GM21825 (cell line): ENCODE measurements at regions not wholly inside any gene's neighbourhood (a gene's known extent, or its start where the extent isn't known, plus 50 kb on each side); places are given as distances from the start of the nearest gene placed in this dataset.
"Not testable (repeated sequence)": the region's sequence is repeated elsewhere in the genome, so short reads cannot be mapped to it uniquely, and the experiment has no call there.

ENCODE experiments used
- ATAC-seq: cut with Tn5 transposase; IDR thresholded peaks from one replicate; pipeline ENCODE4 v1.9.1; 2021; ENCODE audit warnings: mild to moderate bottlenecking, moderate library complexity; ENCODE audit not compliant: unreplicated experiment

DNA sequence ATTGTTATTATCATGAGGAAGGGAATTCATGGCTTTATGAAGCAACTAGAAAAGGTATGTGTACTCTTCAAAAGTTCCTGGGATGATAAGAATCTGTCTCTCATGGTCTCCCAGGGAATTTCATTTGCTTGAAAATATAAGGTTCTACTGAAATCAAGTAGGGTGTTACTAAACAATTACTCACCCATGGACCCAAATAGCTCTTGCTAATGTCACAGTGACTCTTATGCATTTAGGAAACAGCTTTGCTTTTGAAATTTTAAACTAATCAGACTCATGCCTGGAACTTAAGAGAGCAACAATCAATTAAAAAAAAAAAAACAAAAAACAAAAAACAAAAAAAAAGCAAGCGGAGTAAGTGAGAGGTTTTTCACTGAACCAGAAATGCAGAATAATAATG is 1546.3 kb upstream of the TENM4 start:
- ATAC-seq, result no peak

DNA sequence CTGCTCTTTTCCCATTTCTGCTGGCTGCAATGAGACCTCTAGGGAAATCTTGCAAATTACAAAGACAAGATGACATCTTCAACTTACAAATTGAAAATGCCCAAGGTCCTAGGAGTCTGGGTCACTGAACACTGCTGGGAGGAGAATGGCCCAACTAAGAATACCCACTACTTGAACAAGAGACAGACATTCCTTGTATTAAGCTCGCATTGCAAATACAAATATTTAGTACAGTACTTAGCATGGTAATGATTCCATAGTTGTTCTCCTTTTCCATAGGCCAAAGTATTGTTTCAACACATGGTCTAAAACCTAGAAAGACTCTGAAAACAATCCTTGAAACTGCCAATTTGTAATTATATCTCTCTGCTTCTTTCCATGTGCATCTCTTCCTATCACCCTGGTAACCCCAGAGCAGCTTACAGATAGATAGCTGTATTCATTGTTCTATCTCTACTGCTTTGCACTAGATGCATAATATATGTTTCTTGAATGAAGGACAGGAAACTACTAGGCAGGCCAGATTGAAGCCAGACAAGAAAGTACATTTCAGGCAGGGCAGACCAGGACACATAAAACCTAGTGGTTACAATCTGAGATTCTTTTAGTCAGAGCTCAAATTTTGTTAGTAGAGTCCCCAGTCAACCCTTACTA is 1545.7 kb upstream of the TENM4 start:
- no peak for ATAC-seq

- ATAC-seq, result no peak
Observed at GRCh38 chr11:80980227-80980626, 1539.4 kb upstream of the TENM4 start.

DNA sequence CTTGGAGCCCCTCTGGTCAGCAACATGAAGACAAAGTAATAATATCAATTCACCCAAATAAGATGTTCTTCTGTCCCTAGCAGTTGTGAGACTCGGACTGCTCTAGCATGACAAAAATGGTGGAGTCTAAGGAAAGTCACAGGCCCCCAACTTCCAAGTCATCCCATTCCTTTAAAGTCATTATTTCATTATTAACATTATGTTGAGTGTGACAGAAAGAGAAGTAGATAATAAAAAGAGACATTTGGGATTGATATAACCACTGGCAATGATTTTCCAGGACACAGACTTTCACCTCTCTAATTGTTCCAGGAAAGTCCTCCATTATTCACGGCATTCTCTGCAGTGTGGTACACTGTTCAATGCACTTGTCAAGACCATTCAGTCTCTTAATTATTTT is 1533.0 kb upstream of the TENM4 start:
- no peak for ATAC-seq

- no peak for ATAC-seq
Observed at GRCh38 chr11:80970037-80970436, 1529.2 kb upstream of the TENM4 start.

DNA sequence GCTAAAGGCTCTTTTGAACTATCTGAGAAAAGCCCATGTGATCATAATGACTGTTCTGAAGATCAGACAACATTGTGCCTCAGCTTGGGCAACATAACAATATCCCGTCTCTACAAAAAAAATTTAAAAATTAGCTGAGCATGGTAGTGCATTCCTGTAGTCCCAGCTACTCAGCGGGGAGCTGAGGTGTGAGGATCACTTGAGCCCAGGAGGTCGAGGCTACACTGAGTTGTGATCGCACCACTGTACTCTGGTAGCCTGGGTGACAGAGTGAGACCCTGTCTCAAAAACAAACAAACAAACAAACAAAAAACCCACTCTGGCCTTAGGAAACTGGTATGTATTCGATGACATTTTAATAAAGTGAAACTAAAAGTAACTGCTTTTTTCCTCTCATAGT is 1526.8 kb upstream of the TENM4 start:
- ATAC-seq, result no peak

DNA sequence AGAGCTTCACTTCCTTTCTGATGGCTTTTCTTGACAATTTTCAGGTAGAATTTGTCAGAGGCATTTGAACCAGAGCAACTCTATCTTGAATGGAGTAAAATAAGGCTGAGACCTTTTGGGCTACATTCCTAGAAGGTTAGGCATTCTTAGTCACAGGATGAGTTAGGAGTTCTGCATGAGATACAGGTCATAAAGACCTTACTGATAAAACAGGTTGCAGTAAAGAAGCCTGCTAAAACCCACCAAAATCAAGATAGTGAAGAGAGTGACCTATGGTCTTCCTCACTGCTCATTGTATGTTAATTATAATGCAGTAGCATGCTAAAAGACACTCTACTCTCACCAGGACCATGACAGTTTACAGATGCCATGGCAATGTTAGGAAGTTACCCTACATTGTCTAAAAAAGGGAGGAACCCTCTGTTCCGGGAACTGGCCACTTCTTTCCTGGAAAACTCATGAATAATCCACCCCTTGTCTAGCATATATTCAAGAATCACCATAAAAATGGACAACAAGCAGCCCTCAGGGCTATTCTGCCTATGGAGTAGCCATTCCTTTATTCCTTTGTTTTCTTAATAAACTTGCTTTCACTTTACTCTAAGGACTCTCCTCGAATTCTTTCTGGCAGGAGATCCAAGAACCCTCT is 1519.7 kb upstream of the TENM4 start:
- ATAC-seq, result no peak

DNA sequence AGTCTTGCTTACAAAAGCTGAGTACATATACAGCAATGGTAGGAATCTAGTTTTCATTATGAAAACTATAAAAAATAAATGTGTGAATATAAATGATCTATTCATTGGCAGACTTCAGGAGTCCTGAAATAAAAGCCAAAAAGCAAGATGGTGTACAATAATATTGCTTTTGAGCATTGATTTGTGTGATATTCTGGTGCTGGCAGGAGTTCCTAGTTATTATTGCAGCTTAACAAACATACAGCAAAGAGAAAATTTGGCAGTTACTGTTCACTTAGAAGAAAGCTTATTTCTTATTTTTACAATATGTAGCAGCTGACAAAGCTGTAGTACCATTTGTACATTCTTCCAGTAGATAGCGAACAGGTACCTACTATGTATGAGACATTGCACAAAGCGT is 1518.9 kb upstream of the TENM4 start:
- ATAC-seq, result no peak

- ATAC-seq, result no peak
Observed at GRCh38 chr11:80958987-80959386, 1518.2 kb upstream of the TENM4 start.

DNA sequence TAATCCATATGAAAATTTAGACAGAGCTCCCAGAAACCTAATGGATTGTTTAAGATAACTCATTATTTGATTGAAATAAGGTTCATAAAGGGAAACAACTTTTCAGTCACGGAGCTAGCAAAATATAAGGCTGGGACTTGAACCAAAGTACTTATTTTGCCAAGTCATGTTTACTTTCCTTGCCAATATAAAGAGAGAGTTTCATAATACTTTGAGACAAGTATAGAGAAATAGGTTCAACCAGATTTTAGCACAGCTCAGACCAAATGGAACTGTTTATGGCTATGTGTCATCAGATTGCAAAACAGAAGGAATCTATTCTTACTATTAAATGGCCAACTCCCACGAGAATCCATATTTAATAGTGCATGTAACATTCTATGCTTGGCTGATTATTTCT is 1517.5 kb upstream of the TENM4 start:
- ATAC-seq, result no peak

GRCh38 chr11:80955588-80955987 is 1514.8 kb upstream of the TENM4 start:
- ATAC-seq, result no peak

DNA sequence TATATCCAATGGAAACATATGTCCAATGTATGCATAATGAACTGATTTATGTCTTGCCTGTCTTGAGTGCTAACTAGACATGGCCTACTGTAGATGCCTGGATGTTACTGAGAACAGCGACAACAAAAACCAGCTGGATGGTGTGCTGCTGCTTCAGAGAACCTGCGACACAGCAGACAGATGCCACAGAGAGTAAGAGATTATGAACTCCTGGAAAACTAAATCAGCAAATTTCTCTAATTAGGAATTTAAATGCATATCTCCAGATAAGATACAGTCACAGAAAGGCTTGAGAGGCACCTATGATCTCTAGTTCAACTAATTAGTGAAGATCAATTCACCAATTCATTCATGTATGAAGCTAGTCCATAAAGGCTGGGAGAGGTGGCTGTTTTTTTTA is 1508.0 kb upstream of the TENM4 start:
- ATAC-seq, result no peak

DNA sequence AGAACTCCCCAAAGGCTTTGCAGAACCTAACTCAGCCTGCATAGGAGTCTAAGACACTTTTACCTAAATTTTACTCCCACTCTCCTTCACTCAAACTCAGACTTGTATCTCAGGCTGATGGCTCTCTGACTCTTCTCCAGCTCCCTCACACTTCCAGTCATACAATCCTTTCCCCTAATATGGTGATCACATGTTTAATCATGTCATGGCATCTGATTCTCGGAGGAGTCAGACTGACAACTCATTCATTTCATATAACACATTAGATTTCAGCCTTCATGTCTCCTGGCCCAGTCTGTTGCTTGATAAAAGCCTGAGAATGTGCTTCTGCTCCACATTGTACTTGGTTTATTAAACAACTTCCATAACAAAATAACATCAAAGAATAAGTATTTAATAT is 1503.9 kb upstream of the TENM4 start:
- no peak for ATAC-seq

GRCh38 chr11:80943226-80943625 is 1502.4 kb upstream of the TENM4 start:
- no peak for ATAC-seq

GRCh38 chr11:80937842-80938241 is 1497.0 kb upstream of the TENM4 start:
- no peak for ATAC-seq

DNA sequence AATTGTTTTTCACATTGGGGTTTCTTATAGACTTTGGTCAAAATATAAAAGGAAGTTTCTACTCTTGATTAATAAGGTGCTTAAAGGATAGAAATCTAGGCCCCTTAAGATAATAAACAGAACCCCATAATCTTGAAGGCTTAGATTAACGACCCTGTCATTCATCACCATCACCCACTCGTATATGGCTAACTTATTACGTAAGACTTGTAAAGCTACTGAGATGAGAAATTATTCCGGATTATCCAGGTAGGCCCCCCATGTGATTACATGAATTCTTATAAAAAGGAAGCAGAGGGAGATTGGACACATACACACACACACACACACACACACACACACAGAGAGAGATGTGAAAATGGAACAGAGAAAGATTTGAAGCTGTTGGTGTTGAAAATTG is 1489.2 kb upstream of the TENM4 start:
- ATAC-seq, result no peak

DNA sequence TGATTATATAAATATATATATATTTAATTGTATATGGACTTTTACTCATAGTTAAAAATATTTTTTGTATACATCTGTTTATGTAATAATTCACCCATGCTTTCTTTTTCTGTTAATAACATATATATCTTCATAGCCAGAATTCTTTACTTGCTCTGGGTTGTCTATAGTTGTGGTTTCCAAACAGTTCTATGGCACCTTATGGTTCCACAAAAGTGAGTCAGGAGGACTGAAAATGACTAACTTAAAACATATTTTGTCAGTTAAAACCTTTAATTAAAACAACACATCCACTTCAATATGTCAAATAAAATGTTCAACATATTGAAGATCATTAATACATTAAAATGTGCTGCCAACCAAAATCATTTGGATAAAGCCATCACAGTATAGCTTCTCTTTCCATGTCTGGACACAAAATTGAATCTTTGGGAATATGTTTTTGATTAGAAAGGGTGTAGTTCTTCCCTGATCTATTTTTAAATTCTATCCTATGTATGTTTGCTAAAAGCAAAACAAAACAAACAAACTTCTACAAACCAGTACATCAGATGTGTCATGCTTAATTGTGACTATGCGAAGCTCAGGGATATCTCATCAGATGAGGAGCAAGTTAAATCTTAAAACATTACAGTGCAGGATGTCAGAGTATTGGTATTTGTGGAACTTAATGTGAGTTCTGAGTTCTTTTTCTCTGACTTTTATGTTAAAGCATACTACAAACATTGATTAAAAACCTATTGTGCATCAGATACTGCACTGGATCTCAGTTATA is 1488.4 kb upstream of the TENM4 start:
- ATAC-seq, result no peak

DNA sequence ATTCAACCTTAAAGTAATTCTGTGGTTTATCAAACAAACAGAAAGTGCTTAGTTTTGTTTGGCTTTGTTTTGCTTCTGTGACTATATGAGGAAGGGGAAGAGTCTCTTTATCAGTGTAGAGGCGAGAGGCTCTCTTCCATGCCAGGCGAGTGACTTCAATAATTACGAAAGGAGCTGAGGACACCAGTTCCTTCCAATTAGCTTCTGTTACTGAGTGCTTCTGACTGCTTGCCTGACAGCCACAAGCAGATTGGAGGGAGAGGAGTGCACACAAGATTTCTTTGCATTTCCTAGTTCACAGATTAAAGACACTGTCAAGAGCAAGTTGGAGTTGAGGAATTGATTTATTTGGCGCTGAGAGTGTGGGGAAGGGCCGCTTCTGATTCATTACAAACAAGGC is 1484.5 kb upstream of the TENM4 start:
- no peak for ATAC-seq

- ATAC-seq, result not testable (repeated sequence)
Observed at GRCh38 chr11:80921310-80921709, 1480.5 kb upstream of the TENM4 start.

DNA sequence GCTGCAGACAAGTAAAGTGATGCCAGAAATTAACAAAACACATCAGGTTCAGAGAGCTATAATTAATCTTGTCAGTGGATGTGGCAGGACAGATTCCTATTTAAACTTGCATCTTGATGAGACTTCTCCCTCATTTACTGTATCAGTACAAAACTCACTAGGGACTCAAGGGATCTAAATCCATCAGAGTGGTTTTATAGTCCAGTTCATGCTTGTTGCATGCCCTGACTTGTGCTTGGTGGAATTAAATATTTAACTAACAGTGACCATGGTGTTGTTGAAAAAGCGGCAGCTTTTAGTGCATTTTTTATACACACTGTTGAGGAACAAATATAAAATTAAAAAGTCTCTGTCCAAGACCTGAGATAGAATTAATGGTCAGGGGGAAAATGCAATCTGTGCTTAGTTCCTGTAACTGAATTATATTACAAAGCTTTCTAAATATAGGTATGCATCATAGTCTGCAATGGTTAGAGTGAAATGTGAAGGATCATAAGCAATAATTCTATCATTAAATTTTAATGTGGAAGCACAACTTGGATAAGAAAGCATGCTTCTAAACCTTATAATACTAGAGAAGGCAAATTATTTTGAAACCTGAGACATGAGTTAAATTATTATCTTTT is 1475.5 kb upstream of the TENM4 start:
- ATAC-seq, result no peak

GRCh38 chr11:80914311-80914710 is 1473.5 kb upstream of the TENM4 start:
- ATAC-seq, result no peak

GRCh38 chr11:80911666-80912065 is 1470.8 kb upstream of the TENM4 start:
- ATAC-seq, result no peak
